NCI-H2171 (cell line): ENCODE measurements at regions not wholly inside any gene's neighbourhood (a gene's known extent, or its start where the extent isn't known, plus 50 kb on each side); places are given as distances from the start of the nearest gene placed in this dataset.

Experiments used
- DNase-seq: peaks from one replicate; lab custom pipeline; 2025; lab: John Stamatoyannopoulos, UW

DNA sequence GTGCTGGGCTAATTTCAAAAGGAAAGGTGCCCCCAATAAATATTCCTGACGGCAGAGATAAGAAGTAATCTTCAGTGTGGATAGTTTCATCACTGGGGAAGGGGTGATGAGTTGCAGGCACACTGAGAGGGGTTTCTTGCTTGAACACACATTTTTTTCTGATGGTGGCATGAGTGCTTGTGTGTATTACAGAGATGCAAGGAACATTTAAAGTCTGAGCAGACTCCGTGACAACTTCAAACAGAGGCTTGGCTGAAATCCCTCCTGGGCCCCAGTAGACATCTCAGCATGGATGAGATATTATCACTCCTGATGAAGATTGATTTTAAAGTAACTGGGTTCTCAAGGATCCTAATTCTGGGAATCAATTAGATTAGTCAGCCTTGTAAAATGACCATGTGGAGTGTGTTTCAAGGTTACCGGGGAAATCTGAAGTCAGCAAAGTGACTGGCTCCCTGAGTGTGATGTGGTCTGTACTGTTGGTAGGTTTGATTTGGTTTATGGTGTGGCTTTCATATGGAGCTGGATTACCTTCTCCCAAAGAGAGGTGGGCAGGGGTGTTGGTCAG is 435.8 kb upstream of the EEF2KMT start:
- no peak for DNase-seq

DNA sequence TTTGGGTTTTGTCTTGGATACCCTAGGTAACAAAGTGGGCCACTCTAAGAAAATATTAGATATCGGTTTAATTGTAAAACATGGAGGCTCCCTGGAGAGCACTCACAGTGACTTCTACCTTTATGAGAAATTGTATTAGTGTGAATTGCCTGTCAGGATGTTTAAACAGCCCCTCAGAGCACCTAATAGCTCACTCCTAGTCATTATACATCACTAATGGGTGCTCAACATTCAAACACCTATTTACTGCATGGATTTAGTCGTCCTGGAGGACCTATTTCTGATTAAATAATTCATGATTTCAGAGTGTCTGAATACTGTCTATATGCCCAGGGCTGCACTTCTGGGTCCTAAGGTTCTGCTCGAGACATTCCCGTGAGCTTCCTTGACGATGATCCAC is 430.2 kb upstream of the EEF2KMT start:
- DNase-seq, result no peak

DNA sequence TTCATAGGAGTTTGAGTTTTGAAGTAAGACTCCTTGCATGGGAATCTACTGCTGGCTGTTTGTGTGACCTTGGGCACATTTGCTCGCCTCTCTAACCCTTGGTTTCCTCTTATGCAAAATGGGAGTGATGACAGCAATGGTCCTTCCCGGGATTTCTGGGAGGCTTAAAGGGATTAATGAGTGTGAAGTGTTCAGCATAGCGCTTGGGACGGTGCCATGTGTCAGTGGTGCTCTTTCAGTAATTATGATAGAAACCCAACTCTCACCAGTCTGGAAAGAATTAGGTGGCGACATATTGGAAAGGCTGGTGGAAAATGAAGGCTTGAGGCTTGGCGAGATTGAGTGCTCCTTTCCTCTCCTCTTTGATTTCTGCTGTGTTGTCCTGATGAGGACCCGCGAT is 429.2 kb upstream of the EEF2KMT start:
- no peak for DNase-seq

DNA sequence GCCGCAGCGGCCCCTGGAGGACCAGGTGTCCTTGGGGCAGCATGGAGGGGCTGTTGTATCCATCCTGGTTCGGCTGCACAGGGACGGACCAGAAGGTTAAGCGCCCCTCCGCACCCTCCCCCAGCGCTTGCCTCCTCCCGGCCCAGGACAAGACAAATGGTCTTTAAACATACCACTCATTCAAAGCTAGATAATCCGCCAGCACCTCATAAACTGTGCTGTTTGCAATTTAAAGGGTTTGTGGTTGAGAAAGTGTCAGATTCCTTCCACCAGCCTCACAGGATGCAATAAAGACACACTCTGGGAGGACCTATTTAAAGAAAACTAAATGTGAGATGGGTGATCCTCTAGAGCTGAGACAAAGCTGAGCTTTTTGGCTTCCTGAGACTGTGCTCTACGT is 426.2 kb upstream of the EEF2KMT start:
- DNase-seq, result no peak

DNA sequence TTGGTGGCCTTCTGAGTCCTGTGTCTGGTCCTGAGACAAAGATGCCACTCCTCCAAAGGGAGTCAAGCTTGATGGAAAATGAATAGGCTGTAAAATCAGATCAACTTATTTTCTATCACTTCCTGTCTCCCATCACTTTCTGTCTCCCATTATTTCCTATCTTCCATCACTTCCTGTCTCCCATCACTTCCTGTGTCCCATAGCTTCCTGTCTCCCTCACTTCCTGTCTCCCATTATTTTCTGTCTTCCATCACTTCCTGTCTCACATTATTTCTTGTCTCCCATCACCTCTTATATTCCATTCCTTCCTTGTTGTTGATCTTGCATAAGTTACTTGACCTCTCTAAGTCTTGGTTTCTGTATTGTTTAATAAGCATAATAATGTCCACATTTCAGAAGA is 418.5 kb upstream of the EEF2KMT start:
- DNase-seq, result no peak

DNA sequence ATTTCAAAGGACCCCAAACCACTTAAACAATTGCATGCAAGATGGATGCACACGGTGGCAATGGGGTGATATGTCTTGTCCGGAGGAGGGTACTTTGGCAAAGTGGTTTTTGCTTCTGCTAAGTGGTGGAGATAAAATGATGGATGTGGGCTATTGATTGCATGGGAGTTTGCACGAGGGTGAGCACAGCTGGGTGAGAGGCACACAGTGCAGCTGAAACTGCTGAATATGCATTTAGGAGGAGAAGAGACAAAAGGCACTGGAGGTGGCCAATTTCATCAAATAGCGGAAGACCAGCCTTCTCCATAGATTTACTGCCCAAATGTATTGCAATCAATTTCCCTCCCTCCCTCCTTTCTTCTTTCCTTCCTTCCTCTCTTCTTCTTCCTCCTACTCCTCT is 414.4 kb upstream of the EEF2KMT start:
- no peak for DNase-seq

DNA sequence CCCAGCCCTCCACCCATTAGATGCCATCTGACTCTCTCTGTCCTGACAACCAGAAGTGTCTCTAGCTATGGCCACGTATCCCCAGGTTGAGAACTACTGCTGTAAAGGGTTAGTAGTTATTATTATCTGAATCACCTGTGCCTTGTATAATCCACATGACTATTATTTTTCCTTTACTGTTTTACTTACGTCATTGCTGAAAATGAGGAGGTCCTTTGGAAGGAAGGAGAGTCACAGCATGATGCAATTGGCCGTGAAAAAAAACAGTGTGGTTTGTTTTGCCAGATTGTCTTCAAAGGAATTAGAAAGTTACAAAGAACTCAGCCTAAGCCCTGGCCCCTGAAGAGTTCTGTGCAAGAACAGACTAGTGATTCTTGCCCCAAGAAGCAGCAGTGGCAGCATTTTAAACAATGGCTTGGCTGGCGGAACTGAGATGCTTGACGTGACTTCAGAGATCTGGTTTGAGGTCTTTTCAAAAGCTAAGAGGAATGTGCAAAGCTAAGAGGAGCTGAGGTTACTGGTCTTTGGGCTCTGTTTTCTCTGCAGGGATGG is 413.3 kb upstream of the EEF2KMT start:
- DNase-seq, result no peak

DNA sequence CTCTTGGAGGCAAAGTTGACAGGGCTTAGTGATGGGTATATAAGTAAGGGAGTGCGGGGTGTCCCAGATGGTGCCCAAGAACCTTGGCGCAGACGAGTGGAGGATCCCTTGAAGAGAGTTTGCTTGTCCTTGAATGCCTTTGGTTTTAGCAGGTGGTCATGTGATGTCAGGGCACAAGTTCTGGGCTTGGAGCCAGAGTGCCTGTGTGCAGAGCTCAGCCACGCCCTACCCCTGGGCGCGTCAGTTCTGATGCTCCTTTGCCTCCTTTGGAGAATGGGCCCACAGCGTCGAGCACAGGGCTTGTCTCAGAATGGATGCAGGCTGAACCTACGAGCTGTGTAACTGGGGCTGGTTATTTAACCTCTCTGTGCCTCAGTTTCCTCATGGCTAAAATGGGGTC is 412.2 kb upstream of the EEF2KMT start:
- DNase-seq, result no peak

DNA sequence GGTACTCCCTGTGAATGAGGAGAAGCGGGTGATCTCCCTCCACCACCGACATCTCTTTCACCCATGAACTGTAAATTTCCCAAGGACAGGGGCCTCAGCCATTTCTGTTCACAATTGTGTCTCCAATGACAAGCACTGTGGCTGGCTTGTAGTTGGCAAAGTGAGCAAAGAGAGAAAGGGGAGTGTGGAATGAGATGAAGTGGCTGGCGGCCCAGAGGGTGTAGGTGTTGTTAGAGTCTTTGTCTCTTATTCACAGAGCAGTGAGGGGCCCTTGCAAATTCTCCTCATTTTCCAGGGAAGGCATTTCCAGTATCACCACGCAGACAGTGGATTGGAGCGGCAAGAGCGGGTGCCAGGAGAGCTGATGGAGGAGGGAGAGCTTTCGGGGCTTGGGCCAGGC is 411.7 kb upstream of the EEF2KMT start:
- no peak for DNase-seq

DNA sequence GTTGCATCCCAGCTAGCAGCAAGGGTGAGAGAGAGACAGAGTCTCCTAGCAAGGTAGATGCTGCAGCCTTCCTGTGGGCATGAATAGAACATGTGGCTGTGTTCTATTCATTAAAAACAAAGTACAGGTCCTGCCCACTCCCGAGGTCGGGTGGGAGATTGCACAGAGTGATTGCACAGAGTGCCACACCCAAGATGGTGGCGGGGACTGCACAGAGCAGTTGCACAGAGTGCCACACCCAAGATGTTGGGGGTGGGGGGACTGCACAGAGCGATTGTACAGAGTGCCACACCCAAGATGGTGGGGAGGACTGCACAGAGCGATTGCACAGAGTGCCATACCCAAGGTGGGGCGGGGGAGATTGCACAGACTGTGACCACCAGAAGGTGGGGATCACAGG is 410.8 kb upstream of the EEF2KMT start:
- DNase-seq, result no peak

DNA sequence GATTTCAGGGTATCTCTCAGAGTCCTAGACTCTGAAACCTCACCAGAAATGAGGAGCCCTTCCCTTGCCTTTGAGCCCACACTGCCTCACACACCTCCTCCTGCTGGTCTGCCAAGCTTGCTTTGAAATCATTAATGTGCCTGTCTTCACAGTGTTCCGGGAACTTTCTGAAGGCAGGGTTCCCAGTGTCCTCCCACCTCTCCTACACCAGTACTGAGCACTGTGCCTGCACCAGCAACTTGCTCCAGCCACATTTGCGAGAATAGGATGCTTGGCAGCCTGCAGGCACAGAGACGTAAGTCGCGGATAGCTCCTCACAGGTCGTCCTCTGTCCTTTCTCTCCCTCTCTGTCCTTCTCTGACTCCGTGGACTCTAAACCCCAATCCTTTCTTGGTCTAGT is 408.4 kb upstream of the EEF2KMT start:
- DNase-seq, result no peak

DNA sequence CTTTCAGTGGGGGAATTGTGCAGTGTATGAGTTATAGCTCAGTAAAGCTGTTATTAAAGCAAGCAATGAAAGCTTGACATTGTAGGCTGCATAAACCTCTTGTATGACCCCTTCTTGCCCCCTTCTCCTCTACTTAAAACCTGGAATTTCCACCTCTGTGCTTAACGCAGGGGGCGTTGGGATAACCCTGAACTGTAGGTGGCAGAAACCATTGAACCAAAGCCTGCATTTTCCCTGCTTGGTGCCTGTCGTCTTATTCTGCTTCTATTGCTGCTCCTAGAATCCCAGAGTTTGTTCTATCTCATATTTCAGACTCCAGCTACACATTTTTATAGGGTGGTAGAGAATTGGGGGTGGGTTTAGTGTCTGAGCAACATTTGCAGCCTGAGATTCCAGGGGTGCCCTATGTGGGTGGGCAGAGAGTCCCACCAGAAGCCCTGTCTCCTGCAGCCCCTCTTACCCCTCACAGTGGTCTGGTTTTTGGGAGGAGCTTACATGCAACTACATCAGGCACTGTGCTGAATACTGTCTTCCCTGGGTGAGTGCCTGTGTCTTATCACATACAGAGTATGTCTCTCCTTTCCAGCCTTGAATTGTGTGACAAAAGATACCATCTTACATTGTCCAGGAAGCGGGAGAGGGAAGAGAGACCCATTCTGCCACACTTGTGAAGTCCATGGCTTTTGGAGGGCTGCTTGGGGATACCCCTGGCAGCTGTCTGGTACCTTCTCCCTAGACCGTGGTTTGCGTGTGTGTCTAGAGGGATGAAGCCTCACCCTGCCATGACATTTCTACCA is 407.7 kb upstream of the EEF2KMT start:
- DNase-seq, result no peak

DNA sequence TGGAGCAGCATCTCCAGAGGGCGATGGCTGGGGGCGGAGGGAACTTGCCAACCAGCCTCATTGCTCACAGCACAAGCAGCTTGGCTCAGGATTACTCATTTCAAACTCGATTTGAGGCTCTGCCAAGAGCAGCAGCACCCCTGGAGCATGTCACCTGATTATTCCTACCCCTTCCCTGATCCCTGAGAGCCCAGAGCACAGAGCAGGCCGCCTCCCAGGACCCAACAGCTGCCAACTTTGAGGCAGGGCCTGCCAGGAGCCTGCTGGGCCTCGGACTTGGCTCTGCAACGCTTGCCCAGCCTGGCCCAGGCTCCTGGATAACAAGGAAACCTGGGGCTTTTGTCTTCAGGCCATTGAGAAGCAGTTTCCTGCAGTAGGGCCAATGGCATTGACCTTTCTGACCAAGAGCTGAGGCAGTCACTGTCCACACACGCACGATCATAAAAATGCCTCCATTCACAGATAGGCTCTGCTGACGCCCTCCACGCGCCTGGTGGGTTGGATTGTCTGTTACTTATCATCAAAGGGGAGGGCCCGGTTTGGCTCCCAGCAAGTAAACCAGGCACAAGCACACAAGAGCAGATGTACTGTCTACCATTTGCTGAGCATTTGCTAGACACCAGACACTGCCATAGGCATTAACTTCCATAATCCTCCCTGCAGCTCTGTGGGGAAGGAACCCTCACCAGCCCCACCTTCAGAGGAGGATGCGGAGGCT is 406.6 kb upstream of the EEF2KMT start:
- no peak for DNase-seq

DNA sequence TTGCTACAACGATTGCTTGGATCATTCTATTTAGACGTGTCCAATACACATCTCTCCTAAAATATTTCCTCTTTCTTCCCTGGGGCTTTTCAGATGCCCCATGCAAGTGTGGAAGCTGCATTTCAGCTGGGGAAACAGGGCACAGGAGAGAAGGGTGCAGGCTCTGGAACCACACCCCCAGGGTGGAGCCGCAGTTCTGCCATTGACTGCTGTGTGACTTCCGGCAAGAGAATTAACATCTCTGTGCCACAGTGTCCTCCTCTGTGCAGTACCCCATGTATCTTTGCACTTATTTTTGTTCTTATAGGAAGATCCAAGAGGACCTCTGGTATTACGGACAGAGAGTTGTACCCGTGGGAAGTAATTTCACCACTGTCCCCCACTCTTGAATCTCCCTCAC is 405.3 kb upstream of the EEF2KMT start:
- no peak for DNase-seq

DNA sequence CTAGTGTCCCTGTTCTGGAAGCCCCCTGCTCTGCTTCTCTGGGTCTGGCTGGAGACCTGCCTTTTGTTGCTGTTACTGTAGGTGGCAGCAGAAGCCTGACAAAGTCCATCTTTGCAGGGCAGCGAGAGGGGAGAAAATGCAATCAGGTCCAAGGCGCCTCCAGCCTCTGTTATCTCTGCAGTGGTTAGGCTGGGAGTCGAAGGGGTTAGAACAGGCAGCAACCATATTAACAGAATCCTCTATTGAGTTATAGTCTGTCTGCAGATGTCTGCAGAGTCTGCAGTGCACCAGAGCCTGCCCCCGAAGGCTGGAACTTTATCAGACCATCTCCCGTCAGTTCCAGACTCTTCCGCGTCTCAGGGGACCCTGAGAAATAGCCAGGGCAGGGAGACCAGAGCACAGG is 404.9 kb upstream of the EEF2KMT start:
- DNase-seq, result no peak

DNA sequence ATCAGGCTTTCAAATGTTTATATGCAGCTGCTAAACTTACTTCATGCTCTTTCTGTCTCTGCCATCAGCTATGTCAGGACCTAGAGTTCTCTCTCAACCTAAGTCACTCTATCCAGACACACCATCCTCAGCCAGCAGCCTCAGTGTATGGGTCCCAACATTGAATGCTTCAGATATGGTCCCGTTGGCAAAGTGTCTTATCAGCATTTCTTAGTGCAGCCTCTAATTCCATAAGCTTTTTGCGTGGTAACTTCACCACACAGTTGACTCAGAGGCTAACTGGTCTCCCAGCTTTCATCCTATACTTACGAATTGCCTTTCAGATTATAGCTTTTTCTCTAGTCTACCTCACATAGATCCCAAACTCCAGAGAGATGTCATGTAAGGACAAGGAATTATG is 402.9 kb upstream of the EEF2KMT start:
- no peak for DNase-seq

DNA sequence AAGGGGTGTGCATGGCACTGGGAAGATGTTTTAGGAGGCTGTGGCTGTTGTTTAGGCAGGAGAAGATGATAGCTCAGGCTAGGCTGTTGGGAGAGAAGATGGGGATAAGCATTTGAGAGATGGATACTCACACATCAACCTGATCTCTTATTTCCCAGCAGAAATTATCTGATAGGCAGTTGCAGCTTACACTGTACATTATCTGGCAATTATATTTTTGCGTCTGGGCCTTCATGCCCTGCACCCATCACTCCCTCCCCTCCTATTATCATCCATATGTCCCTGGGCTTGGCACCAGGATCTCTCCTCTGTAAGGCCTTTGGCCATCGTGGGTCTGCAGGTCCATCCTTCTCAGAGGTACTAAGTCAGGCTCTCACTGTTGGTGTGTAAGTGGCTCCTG is 401.0 kb upstream of the EEF2KMT start:
- no peak for DNase-seq

DNA sequence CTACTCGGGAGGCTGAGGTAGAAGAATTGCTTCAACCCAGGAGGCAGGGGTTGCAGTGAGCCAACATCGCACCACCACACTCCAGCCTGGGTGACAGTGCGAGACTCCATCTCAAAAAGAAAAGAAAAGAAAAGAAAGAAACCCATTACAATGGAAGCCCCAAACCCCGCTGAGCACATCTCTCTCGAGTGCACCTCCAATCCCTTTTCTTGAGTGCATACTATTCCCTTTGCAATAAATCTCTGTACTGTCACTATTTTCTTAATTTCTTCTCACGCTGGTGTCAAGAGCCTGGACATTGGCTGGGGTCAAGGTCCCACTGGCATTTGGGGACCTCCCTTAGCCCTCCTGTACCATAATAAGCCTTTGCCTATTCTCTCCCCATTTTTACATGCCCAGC is 398.4 kb upstream of the EEF2KMT start:
- DNase-seq, result no peak

DNA sequence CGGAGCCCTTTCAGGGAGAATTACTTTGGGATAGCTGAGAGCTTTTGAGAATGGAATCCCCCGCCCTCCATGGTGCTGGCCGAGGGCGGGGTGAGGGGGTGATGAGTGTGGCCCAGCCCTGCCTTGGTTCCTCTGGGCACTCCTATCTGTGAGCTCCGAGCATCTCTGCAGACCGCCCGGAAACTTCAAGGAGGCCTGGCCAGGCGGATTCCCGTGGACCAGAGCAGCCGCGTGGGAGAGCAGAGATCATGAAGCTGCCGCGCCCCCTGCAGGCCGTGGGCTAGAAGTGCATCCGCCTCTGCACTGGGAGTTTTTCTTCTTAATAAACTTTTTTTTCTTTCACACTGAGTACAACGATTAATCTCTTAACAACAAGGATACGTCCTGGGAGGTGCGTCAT is 392.9 kb upstream of the EEF2KMT start:
- no peak for DNase-seq

DNA sequence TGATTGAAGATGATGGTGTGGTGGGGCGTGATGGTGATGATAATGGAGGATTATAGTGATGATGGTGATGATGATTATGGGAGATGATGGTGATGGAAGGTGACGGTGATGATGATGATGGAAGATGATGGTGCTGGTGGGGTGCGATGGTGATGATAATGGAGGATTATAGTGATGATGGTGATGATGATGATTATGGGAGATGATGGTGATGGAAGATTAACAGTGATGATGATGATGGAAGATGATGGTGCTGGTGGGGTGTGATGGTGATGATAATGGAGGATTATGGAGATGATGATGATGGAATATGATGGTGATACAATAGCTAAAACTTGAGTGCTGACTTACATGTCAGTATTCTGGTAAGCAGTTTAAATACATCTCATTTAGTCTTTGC is 391.0 kb upstream of the EEF2KMT start:
- no peak for DNase-seq

DNA sequence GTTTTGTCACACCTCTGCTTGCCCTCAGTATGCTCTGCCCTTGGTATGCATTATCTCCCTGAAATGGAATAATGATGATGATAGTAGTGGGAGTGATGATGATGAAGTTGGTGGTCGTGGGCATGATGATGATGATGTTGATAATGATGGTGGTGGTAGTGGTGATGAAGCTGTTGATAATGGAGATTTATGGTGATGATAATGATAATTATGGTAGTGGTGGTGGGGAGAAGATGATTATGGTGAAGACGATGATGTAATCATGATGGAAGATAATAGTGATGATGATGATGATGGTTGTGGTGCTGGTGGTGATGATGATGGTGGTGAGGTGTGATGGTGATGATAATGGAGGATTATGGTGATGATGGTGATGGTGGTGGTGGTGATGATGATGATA is 390.1 kb upstream of the EEF2KMT start:
- no peak for DNase-seq

DNA sequence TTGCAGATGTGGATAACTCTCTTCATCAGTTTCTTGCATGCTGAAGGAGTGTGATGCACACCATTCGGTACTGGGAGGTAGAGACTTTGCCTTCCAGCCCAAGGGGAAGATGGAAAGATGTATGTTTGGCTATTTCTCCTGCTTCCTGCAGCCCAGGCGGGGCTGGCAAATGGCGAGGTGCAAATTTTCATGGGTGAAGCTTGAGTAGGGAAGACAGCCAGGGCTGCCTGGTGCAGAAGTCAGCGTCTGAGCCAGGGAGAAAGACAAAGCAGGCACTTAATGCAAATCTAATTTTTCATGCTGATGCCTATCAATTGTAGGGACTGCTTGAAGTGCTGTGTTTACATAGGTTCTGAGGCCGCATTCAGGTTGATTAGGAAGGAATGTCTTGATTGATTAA is 384.7 kb upstream of the EEF2KMT start:
- no peak for DNase-seq
